WTC11 (cell line): ENCODE measurements at regions not wholly inside any gene's neighbourhood (a gene's known extent, or its start where the extent isn't known, plus 50 kb on each side); places are given as distances from the start of the nearest gene placed in this dataset.

Experiments used
- AFF4 ChIP-seq: sonication (generic); formaldehyde crosslinking; IDR thresholded peaks from 2 replicates; pipeline ENCODE4 v1.8.1; 2023; ENCODE audit warnings: mild to moderate bottlenecking, missing genetic modification reagents, borderline replicate concordance
- CTCF ChIP-seq: fragments of 200-600 bp; IDR thresholded peaks from 2 replicates; pipeline ENCODE4 v1.8.0; 2022; ENCODE audit warnings: antibody characterized with exemption
- ELF4 ChIP-seq: sonication (generic); formaldehyde crosslinking; IDR thresholded peaks from 2 replicates; pipeline ENCODE4 v1.8.1; 2022; ENCODE audit warnings: low read depth, mild to moderate bottlenecking, moderate library complexity, missing genetic modification reagents
- GABPB1 ChIP-seq: sonication (generic); formaldehyde crosslinking; IDR thresholded peaks from 2 replicates; pipeline ENCODE4 v1.8.1; 2023; ENCODE audit warnings: mild to moderate bottlenecking, missing genetic modification reagents
- NFE2L1 ChIP-seq: sonication (generic); formaldehyde crosslinking; IDR thresholded peaks from 2 replicates; pipeline ENCODE4 v1.8.1; 2023; ENCODE audit warnings: missing genetic modification reagents
- OVOL2 ChIP-seq: fragments of 250-450 bp; sonication (Bioruptor Pico); IDR thresholded peaks from 2 replicates; pipeline ENCODE4 v1.9.0; 2021; ENCODE audit warnings: mild to moderate bottlenecking, borderline replicate concordance

- TF ChIP-seq AFF4 (no peak), CTCF (peak; percentile 43; the same call in 1 of the 2 replicates), ELF4 (no peak), OVOL2 (CRISPR knock-in tag) (no peak), GABPB1 (CRISPR knock-in tag) (no peak), NFE2L1 (CRISPR knock-in tag) (no peak)
These were observed 221.3 kb downstream of the MRPL39 start for GRCh38 chr21:25385911-25386474.
